Mesenteric fat pad (tissue), 1 donor: ENCODE measurements at regions not wholly inside any gene's neighbourhood (a gene's known extent, or its start where the extent isn't known, plus 50 kb on each side); places are given as distances from the start of the nearest gene placed in this dataset.
"Not testable (repeated sequence)": the region's sequence is repeated elsewhere in the genome, so short reads cannot be mapped to it uniquely, and the experiment has no call there.

Experiments
- DNase-seq: peaks from one replicate; pipeline ENCODE4 v3.0.0-alpha.2; 2020; ENCODE audit warnings: low spot score
- donor health status: DM: yes; HTN: yes; CAD: no.

DNA sequence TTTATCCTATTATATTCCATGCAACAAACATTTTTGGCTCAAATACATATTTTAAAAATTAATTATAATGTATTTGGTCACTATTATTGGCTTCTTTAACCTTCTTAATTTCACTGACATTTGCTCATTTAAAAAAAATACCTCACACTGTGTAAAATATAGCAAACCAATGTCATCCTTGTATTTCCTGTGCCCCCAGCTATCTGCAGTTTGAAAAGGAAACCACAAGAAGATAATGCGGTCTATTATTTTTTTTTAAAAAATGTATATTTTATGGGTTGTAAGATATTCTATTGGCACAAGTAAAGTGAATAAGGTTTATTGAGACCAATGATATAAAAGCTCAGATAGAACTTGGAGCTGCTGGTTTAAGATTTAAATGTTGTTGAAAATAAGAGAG, 904.2 kb downstream of the SI start:
- no peak for DNase-seq

DNA sequence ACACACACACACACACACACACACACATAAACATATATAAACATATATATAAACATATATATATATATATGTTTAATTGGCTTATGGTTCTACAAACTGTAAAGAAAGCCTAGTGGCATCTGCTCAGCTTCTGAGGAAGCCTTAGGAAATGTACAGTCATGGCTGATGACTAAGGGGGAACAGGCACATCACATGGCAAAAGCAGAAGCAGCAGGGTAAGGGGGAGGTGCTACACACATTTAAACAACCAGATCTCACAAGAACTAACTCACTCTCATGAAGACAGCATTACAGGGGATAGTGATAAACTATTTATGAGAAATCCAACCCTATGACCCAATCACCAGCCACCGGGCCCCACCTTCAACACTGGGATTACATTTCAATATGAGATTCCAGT, 922.9 kb downstream of the SI start:
- DNase-seq, result no peak

DNA sequence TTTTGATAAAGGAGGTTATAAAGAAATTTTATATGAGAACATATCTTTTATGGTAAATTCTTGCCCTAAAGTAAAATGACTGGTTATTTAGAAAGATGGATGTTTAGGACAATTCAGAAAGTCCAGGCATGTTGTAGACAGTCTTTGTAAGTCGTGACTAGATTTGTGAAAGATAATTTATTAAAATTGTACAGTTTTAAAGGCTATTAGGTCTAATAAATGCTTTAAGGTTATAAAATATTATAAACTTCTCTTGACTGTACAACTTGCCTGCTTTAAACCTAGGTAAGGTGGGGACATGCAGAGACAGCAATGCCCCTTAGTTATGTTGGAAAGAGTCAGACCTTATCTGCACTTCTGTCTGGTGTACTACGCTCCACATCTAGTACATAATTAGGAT, 933.5 kb downstream of the SI start:
- no peak for DNase-seq

DNA sequence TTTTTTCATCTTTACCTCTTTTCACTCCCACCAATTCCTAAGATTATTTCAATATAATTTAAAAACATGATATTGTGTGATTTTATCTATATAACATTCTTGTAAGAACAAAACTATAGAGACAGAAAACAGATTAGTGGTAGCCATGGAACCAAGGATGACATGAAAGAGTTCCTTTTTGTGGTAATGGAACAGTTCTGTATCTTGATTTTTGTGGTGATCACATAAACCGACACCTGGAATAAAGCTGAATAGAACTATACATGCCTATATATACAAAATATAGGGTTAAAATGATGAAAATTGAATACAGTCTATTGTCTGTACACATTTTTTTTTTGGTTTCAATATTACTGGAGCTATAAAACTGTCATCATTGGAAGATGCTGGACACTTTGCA, 945.4 kb downstream of the SI start:
- no peak for DNase-seq

DNA sequence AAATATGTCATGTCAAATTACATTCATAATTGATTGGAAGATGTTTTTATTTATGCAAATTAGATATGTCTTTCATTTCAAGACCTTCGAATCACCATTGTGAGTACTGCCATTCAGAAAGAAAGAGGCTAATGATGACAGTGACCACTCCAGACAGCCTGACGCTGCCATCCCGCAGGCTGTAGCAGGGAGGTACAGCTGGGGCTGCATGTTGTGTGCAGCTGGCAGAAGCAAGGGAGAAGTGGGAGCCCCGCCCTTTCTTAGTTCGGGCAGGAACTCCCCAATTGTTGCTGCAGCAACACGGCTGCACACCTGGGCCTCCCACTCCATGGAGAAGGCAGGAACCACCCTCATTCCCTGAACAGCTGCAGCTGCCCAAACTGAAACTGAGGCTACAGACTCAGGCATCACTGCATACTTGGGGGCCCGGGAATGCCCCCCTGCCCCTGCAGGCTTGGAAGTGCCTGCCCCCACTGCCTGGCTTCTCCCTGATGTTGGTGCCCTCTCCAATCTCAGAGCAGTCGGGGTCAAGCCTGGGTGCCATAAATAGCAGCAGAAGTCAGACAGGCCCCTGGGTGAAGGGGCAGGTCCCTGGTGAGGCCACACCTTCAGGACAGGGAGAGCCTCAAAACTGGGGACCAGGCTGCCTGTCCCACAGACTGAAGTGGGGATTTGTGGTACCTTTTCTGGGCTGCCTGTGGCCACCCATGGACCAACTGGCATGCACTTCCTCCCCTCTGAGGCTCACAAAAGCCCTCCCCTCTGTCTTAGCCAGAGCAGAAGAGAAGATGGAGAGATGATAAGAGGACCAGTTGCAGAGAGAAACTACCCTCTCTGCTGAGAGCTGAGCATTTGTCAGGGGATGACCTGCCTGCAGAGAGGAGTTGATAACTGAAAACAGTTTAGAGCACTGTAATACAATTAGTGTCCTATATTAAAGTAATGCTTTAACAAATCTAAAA, 964.6 kb downstream of the SI start:
- DNase-seq, result no peak

DNA sequence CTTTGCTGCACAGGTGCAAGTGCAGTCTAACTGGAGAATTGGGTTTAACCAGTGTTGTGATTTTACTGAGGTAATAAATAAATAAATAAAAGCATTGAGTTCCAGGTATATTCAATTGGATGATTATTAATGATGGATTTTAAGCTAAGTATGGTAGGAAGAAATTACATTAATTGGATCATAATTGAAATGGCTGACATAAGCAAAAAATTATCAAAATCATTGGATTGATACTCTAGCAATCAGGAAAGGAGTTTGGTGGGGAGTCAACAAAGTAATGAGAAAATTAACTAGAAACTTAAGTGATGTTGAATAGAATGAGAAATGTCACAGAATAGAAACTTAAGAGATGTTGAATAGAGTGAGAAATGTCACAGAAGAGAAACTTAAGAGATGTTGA, 981.9 kb downstream of the SI start:
- no peak for DNase-seq

DNA sequence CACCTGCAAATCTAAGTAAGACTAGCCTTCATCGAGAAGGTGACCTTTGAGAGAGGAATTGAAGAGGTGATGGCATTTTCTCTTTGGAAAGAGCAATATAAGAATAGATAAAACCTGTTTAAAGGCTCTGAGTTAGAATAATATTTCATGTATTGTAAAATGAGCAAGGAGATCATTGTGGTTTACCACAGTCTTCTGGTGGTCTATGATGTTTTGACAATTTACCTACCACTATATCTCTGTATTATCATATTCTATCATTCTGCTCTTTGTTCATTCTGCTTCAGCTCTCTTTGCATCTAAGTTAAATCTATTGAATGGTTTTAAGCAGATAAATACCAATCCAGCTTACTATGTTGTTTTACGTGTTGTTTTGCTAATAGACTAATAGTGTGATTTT, 982.3 kb downstream of the SI start:
- no peak for DNase-seq

DNA sequence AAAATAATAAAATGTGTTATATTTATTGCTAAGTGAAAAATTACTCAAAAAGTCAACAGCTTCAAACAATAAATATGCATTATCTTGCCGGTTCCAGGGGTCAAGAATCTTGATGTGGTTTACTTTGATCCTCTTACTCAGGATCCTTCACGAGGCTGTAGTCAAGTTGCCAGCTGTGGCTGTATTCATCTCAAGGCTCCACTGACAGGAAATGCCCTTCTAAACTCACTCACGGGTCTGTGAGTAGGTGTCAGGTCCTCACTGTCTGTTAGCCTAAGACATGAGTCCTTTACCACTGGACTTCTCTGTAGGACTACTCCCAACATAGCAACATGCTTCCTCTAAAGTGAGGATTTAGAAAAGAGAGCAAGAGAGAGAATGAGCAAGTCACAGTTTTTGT, 983.0 kb downstream of the SI start:
- DNase-seq, result no peak

DNA sequence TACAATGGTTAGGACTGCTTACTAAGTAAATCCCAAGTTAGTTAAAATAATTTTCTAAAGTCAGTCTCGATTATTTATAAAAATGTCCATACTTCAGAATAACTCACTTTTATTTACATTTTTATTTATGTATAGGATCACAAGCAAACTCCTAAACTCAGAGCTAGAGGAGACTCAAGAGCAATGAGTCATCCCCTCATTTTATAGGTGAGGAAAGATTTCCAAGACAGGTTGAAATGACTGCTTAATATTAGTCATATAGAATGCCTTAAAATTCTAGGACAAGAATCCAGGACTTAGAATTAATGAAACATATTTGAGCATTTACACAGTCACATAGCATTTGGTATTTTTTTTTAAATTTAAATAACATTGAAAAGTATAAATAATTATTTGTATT, 983.8 kb downstream of the SI start:
- no peak for DNase-seq

DNA sequence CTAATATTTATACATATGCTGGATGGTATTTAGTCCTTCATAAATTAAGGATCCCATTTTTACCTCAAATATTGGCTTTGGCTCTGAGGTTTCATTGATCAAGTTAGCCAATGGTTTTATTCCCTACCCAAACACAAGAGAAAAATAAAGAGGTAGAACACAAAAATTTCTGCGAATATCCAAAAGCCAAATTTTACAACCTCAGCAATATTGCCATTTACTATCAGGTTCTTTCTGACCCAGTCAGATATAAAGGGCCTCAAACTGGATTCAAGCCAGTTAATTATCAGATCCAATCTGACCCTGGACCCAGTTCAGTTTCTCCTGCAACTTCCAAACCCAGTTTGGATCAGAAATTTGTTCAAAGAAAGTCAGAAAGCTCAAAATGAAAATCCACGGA, 998.1 kb downstream of the SI start:
- no peak for DNase-seq

DNA sequence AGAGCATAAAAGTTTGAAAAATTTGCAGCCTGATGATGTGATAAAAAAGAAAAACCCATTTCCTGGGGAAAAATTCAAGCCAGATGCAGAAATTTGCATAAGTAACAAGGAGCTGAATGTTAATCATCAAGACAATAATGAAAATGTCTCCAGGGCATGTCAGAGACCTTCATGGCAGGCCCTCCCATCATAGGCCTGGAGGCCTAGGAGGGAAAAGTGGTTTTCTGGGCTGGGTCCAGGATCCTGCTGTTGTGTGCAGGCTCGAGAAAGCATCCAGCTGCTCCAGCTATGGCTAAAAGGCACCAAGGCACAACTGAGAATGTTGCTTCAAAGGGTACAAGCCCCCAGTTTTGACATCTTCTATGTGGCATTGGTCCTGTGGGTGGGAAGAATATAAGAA, 1014.0 kb downstream of the SI start:
- no peak for DNase-seq

DNA sequence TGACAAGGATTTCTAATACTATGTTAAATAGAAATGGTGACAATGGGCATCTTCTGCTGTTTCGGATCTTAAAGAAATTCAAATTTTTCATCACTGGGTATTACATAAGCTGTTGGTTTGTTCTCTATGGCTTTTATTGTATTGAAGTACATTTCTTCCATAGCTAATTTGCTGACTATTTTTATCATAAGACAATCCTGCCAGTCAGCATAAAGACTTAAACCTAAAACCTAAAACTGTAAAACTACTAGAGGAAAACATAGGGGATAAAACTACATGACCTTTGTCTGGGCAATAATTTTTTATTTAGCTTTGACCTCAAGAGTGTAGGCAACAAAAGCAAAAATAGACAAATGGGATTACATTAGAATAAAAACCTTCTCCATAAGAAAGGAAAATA, 1017.4 kb downstream of the SI start:
- no peak for DNase-seq

DNA sequence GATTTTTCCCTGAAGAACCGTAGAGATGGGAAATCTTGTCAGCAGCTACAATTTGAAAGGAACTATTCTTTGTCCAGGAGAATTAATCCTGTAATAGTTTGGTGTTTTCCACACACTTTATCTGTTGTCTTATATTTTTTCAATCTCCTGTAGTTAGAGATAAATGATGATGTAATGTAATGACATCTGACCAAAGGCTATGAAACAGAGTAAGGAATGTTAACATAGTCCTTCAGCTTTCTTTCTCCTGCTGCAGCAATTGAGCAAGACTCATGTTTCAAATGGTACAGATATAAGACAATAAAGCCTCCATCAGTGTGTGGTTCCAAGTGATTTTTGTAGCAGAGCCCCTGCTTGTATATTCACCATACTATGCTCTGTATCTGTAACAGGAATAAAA, 1028.4 kb downstream of the SI start:
- no peak for DNase-seq

DNA sequence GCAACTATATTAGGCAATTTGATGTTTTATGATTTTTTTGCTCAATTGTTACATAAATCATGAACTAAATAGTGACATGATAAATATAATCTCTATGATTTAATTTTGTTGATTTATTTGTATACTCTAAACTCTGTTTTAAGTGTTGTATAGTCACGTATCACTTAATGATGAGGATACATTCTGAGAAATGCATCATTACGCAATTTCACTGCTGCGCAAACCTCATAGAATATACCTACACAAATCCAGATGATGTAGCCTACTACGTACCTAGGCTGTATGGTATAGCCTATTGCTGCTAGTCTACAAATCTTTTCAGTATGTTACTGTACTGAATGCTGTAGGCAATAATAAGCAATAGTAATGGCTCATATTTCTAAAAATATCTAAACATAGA, 1029.8 kb downstream of the SI start:
- DNase-seq, result no peak

DNA sequence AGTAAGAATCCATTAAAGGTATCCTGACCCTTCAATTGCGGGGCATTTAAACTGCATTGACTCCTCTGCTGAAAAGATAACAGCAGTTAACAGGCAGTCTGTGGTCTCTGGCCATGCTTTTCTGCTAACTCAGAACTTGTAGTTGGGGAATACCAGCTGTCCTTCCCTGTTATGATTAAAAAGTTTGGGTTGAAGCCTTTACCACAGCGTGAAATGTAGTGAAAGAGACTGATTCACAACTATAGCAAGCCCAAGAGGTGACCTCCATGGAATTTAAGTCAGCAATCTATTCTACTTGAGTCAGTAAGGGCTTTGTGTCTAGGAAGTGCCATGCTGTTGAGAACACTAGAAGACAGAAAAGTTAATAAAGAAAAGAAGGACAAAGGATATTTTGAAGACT, 1037.3 kb downstream of the SI start:
- no peak for DNase-seq

DNA sequence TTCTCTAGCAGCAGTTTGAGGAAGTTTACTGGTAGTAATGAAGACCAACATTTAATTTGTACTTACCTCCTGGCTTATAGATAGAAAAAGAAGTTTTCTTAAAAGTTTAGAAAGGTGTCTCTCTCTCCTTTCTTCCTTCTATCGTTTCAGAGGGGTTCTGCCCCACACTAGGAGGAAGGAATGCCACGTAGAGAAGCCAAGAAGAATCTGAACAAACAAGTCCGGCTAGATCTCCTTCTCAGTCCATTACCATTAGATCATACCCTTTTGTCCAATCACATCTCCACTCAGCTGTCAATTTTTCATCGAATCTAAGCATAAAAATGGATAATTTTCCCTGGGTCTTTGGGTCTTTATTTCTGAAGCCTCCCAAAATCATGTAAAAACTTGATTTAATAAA, 1048.1 kb downstream of the SI start:
- DNase-seq, result no peak

DNA sequence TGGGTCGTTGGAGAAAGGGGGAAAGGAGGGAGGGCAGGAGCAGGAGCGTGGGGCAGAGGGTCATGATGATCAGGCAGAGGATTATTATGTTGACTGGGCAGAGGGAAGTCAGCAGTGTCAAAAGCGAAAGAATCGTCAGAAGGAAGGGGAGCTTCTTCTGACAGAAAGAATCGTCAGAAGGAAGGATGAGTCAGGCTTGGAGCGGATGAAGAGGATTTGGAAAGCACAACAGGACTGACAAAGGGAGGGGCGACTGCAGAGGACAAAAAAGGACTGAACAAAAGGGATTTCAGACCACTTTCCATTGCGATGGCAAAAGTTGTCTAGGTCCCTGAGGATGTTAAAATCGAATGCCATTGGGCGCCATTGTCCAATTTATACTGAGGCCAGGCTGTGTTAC, 1053.5 kb downstream of the SI start:
- no peak for DNase-seq

DNA sequence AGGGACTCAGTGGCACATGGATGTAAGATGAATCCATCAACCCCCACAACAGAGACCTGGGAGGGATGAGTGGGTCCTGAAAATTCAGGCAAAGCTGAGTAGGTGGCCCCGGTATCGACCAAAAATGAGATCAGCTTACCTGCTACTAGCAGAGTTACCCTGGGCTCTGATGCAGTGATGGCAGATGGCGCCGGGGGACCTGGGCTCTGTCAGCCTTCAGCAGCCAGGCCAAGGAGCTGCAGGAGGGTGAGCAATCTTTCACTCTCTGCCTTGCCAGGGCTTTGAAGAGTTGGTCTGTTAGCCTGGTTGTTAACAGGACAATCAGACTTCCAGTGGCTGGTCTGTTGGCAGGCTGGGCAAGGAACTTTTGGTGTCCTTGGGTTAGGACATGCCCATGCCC, 1054.8 kb downstream of the SI start:
- DNase-seq, result no peak

DNA sequence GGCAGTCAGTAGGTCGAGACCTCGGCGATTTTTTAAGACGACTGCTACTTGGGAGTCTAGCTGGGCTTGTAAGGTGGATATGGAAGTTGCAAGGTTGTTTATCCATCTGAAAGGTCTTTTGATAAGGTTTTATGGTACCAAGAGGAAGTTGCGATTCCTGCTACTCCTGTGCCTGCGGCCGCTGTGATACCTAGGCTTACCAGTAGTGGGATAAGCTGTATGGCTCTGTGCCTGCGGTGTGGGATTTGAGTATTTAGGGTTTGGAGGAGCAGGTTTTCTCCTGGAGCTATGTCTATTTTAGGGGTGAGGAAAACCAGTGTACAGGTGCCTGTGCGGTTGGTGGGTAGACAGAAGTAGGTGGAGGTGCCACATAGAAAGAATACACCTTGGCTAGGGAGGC, 1059.8 kb downstream of the SI start:
- no peak for DNase-seq

DNA sequence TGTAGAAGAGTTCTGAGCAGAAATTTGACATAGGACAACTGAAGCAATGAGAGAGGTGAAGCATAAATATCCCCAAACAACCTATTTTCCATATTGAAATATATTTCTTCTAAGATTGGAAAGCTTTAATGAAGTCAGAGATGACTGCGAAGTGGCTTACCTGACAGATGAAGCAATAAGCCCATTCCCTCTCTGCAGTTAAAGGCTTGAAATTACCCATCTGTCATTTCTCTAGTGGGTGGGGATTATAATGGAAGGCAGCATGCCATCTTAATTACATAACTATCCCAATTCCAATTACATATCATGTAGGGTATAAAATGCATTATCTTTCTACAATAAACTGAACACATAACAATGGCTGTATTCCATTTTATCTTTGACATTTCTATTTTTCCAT, 1070.5 kb downstream of the SI start:
- no peak for DNase-seq

DNA sequence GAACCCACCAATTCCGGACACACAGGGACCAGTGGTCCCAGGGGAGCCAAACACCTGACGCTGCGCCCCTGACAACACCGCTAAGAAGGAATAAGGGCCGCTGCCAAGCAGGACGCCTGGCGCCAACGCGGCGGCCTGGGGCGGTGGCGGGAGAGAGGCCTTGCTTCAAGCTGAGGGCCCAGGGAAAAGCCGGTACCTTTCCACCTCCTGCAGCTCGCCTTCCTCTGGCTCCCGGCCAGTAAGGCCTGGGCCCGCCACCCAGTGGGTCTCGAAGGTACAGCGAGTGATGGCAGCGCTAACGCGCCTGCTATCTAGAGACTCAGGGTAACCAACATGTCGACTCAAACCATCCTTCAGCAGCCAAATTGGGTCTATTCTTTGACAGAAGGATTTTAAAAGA, 1074.1 kb downstream of the SI start:
- DNase-seq, result no peak

DNA sequence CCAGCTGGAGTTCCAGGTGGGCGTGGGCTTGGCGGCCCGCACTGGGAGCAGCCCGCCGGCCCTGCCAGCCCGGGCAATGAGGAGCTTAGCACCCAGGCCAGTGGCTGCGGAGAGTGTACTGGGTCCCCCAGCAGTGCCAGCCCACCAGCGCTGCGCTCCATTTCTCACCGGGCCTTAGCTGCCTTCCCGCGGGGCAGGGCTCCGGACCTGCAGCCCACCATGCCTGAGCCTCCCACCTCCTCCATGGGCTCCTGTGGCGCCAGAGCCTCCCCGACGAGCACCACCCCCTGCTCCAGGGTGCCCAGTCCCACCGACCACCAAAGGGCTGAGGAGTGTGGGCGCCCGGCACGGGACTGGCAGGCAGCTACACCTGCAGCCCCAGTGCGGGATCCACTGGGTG, 1075.3 kb downstream of the SI start:
- DNase-seq, result not testable (repeated sequence)

DNA sequence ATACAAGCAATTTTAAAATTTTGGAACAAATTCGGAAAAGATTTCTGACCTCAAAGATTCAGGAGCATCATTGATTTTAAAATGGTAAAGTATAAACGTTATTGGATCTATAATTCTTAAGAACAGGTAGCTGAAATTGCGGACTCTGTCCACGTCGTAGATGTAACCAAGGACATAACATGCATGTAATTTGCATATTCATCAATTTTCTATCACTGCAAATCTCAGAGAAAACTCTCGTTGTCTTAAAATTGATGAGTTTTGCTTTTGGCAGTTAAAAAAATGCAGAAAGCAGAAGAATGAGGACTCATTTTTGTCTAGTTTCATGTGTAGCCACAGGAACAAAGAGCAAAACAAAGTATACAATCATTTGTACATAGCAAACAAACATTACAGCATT, 1094.4 kb downstream of the SI start:
- DNase-seq, result no peak

DNA sequence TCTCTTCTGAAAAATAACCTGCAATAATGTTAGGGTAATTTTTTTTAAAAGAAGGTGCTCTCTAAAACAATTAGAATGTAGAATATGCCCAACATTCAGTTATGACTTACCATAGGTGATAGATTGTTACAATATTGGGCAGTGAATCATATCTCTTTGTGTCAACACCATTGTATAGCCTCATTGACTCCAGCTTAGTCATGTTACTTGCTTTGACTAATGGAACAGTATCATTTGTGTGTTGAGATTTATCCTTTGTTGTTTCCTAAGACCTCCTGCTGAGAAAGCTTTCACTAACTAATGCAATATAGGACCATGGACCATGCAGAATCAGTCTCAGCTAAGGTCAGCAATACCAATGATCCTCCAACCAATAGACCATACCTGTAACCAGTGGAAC, 1106.4 kb downstream of the SI start:
- DNase-seq, result no peak
